ENCODE measurements at regions not wholly inside any gene's neighbourhood (a gene's known extent, or its start where the extent isn't known, plus 50 kb on each side); places are given as distances from the start of the nearest gene placed in this dataset.

- TF ChIP-seq CTCF (IDR thresholded peaks at IDR 0.05 in 8 of 11, conservative IDR thresholded peaks at IDR 0.05 in 3 of 11) (no peak), POLR2A (IDR thresholded peaks at IDR 0.05) (no peak), POLR2AphosphoS5 (IDR thresholded peaks at IDR 0.05) (peak in 2 of 3 donors; percentile 36 to 64)
These were observed 84.9 kb upstream of the SLC44A3 start for GRCh38 chr1:94734963-94735901.

Data from spleen (tissue), 7 donors.